H1 (cell line): ENCODE measurements at regions not wholly inside any gene's neighbourhood (a gene's known extent, or its start where the extent isn't known, plus 50 kb on each side); places are given as distances from the start of the nearest gene placed in this dataset.

Experiments
- CTCF ChIA-PET: fragments of 300-600 bp; sonication (Branson Sonifier 250); formaldehyde crosslinking; loops from one replicate; lab custom pipeline; 2021; ENCODE audit not compliant: partially characterized antibody; lab: Charles Lee
- POLR2A ChIA-PET: fragments of 300-600 bp; sonication (Branson Sonifier 250); formaldehyde crosslinking; loops from one replicate; lab custom pipeline; 2021; ENCODE audit warnings: inconsistent platforms; ENCODE audit not compliant: partially characterized antibody; lab: Charles Lee
- DNase-seq, 2 experiments: peaks; one replicate each; pipeline versions ENCODE4 v3.0.0 to v3.0.0-alpha.2; 2010 to 2022; ENCODE audit warnings: low spot score in 2 of 2, low read depth in 1 of 2, mixed read lengths in 1 of 2
- FAIRE-seq: peaks from 2 replicates; lab custom pipeline; 2011; peaks lifted over from hg19 to GRCh38; lab: Jason Lieb, UNC
- H2AFZ ChIP-seq: 2 replicates; pipeline ENCODE4 v1.8.1; 2012; ENCODE audit warnings: low read length, inconsistent platforms
- H2AK5ac ChIP-seq: 2 replicates; pipeline ENCODE4 v1.6.1; 2013; ENCODE audit warnings: low read depth, low read length
- H2BK120ac ChIP-seq: replicated peaks from 2 replicates; pipeline ENCODE3; 2013; ENCODE audit warnings: low read depth, low read length, inconsistent platforms
- H2BK12ac ChIP-seq: 2 replicates; pipeline ENCODE4 v1.6.1; 2013; ENCODE audit warnings: low read depth, low read length
- H2BK15ac ChIP-seq: 2 replicates; pipeline ENCODE4 v1.6.1; 2013; ENCODE audit warnings: low read length
- H2BK20ac ChIP-seq: 2 replicates; pipeline ENCODE4 v1.6.1; 2013; ENCODE audit warnings: low read length
- H2BK5ac ChIP-seq: 2 replicates; pipeline ENCODE4 v1.6.1; 2013; ENCODE audit warnings: low read depth, low read length
- H3K14ac ChIP-seq: 2 replicates; pipeline ENCODE4 v1.6.1; 2013; ENCODE audit warnings: inconsistent platforms; ENCODE audit not compliant: insufficient read length
- H3K18ac ChIP-seq: 2 replicates; pipeline ENCODE4 v1.6.1; 2013; ENCODE audit warnings: low read length; ENCODE audit errors: extremely low read depth
- H3K23ac ChIP-seq: 2 replicates; pipeline ENCODE4 v1.6.1; 2013; ENCODE audit warnings: inconsistent platforms; ENCODE audit not compliant: insufficient read length
- H3K23me2 ChIP-seq: 2 replicates; pipeline ENCODE4 v1.6.1; 2013; ENCODE audit warnings: low read depth, low read length
- H3K27ac ChIP-seq: 2 replicates; pipeline ENCODE4 v1.6.1; 2011; ENCODE audit warnings: low read depth, low read length, inconsistent platforms
- H3K27me3 ChIP-seq, 4 experiments: replicated peaks in 1 of 4; 1 replicate in 1 of 4; 2 replicates in 3 of 4; pipeline versions ENCODE4 v1.6.1 to v1.8.1; 2011 to 2013; ENCODE audit warnings: low read length in 3 of 4, mild to moderate bottlenecking in 3 of 4, inconsistent platforms in 2 of 4, mixed read lengths in 2 of 4, moderate library complexity in 1 of 4; ENCODE audit not compliant: control insufficient read depth in 3 of 4, insufficient read depth in 3 of 4; ENCODE audit errors: extremely low read depth in 1 of 4
- H3K36me3 ChIP-seq, 4 experiments: 2 replicates each; pipeline versions ENCODE4 v1.6.1 to v1.8.1; 2011 to 2013; ENCODE audit warnings: mild to moderate bottlenecking in 4 of 4, low read length in 3 of 4, moderate library complexity in 2 of 4, control low read depth in 1 of 4, inconsistent platforms in 1 of 4; ENCODE audit not compliant: insufficient read depth in 4 of 4, control insufficient read depth in 2 of 4
- H3K4ac ChIP-seq: replicated peaks from 2 replicates; pipeline ENCODE3; 2013; ENCODE audit warnings: low read length, low read depth, mixed read lengths, inconsistent platforms; ENCODE audit not compliant: insufficient read length
- H3K4me1 ChIP-seq, 4 experiments: replicated peaks in 1 of 4; 1 replicate in 1 of 4; 2 replicates in 3 of 4; pipeline versions ENCODE4 v1.6.1 to v1.8.1; 2011 to 2013; ENCODE audit warnings: low read length in 3 of 4, inconsistent platforms in 2 of 4, mixed read lengths in 1 of 4; ENCODE audit not compliant: insufficient read depth in 4 of 4, control insufficient read depth in 3 of 4
- H3K4me2 ChIP-seq, 2 experiments: 2 replicates each; pipeline versions ENCODE4 v1.6.1 to v1.8.1; 2011 to 2013; ENCODE audit warnings: low read depth in 2 of 2, low read length in 2 of 2, control low read depth in 1 of 2, inconsistent platforms in 1 of 2, mild to moderate bottlenecking in 1 of 2; ENCODE audit not compliant: insufficient read depth in 1 of 2
- H3K4me3 ChIP-seq, 4 experiments: fragments of 200-600, 300-600 bp in 1 of 4; sonication (generic), shearing (Covaris generic), sonication (Bioruptor Twin) in 1 of 4; 2 replicates each; pipeline versions ENCODE4 v1.5.1 to v1.8.1; 2011 to 2016; ENCODE audit warnings: low read length in 4 of 4, low read depth in 3 of 4, control low read depth in 2 of 4, inconsistent platforms in 2 of 4, mild to moderate bottlenecking in 2 of 4, mixed read lengths in 1 of 4, moderate library complexity in 1 of 4; ENCODE audit not compliant: insufficient read depth in 2 of 4; ENCODE audit errors: extremely low read depth in 1 of 4
- H3K56ac ChIP-seq: replicated peaks from 2 replicates; pipeline ENCODE3; 2013; ENCODE audit warnings: low read depth, mild to moderate bottlenecking, mixed read lengths, low read length, inconsistent platforms; ENCODE audit not compliant: insufficient read length
- H3K79me1 ChIP-seq: 2 replicates; pipeline ENCODE4 v1.6.1; 2013; ENCODE audit warnings: low read depth, low read length, control low read depth
- H3K79me2 ChIP-seq, 2 experiments: 2 replicates each; pipeline versions ENCODE4 v1.6.1 to v1.8.1; 2012 to 2013; ENCODE audit warnings: low read length in 2 of 2, mild to moderate bottlenecking in 2 of 2, inconsistent platforms in 1 of 2; ENCODE audit not compliant: insufficient read depth in 2 of 2, control insufficient read depth in 1 of 2
- H3K9ac ChIP-seq, 4 experiments: replicated peaks in 1 of 4; 1 replicate in 1 of 4; 2 replicates in 3 of 4; pipeline versions ENCODE4 v1.6.1 to v1.8.1; 2011 to 2013; ENCODE audit warnings: low read depth in 3 of 4, low read length in 3 of 4, control low read depth in 2 of 4, mild to moderate bottlenecking in 2 of 4, moderate library complexity in 2 of 4, inconsistent platforms in 1 of 4; ENCODE audit errors: extremely low read depth in 1 of 4
- H3K9me3 ChIP-seq, 2 experiments: 2 replicates each; pipeline versions ENCODE4 v1.6.1 to v1.8.1; 2012 to 2013; ENCODE audit warnings: mild to moderate bottlenecking in 2 of 2, moderate library complexity in 2 of 2, control low read depth in 1 of 2, inconsistent platforms in 1 of 2, low read depth in 1 of 2, low read length in 1 of 2, mixed read lengths in 1 of 2; ENCODE audit not compliant: insufficient read depth in 2 of 2
- H4K20me1 ChIP-seq, 2 experiments: replicated peaks in 1 of 2; 2 replicates each; pipeline versions ENCODE3 to v1.8.1; 2011 to 2013; ENCODE audit warnings: inconsistent platforms in 2 of 2, low read length in 2 of 2, mild to moderate bottlenecking in 1 of 2; ENCODE audit not compliant: insufficient read depth in 2 of 2, control insufficient read depth in 1 of 2
- H4K5ac ChIP-seq: 2 replicates; pipeline ENCODE4 v1.6.1; 2013; ENCODE audit warnings: low read length, low read depth, mixed read lengths, inconsistent platforms; ENCODE audit not compliant: insufficient read length
- H4K8ac ChIP-seq: 2 replicates; pipeline ENCODE4 v1.8.0; 2013; ENCODE audit warnings: mild to moderate bottlenecking, moderate library complexity, low read length, inconsistent platforms; ENCODE audit not compliant: insufficient read depth; ENCODE audit errors: extremely low read depth
- H4K91ac ChIP-seq: replicated peaks from 2 replicates; pipeline ENCODE3; 2013; ENCODE audit warnings: low read length, mixed read lengths, inconsistent platforms; ENCODE audit not compliant: insufficient read length
- ASH2L ChIP-seq: fragments of 200-600, 300-600 bp; sonication (generic); IDR thresholded peaks from one replicate; pipeline ENCODE4 v1.7.1; 2017; ENCODE audit warnings: low read length
- BRCA1 ChIP-seq: IDR thresholded peaks from 2 replicates; pipeline ENCODE4 v1.6.1; 2012; ENCODE audit warnings: low read depth, low read length, improper control_type of control experiment
- CBX5 ChIP-seq: fragments of 300-800, 300-1000 bp; sonication (generic); IDR thresholded peaks from 2 replicates; pipeline ENCODE4 v1.7.1; 2016; ENCODE audit warnings: antibody characterized with exemption, low read length, low read depth
- CBX8 ChIP-seq: fragments of 300-800, 300-1000 bp; sonication (generic); IDR thresholded peaks from 2 replicates; pipeline ENCODE4 v1.7.1; 2016; ENCODE audit warnings: low read depth, low read length, borderline replicate concordance
- EGR1 ChIP-seq: IDR thresholded peaks from 2 replicates; pipeline ENCODE4 v1.6.1; 2011; ENCODE audit warnings: low read depth, low read length, borderline replicate concordance
- EZH2 ChIP-seq: fragments of 200-600 bp; sonication (generic); IDR thresholded peaks from 2 replicates; pipeline ENCODE4 v1.7.1; 2012; ENCODE audit warnings: low read depth, mild to moderate bottlenecking, moderate library complexity, low read length, inconsistent platforms; ENCODE audit not compliant: severe bottlenecking
- KDM4A ChIP-seq: IDR thresholded peaks from one replicate; pipeline ENCODE4 v1.7.1; 2012; ENCODE audit warnings: low read depth, mild to moderate bottlenecking, moderate library complexity, low read length, inconsistent platforms; ENCODE audit not compliant: severe bottlenecking
- KDM5A ChIP-seq: fragments of 200-600 bp; IDR thresholded peaks from 2 replicates; pipeline ENCODE4 v1.7.1; 2012; ENCODE audit warnings: mild to moderate bottlenecking, low read length, inconsistent platforms, mixed read lengths
- MAFK ChIP-seq: IDR thresholded peaks from 2 replicates; pipeline ENCODE4 v1.6.1; 2012; ENCODE audit warnings: low read depth, mild to moderate bottlenecking, improper control_type of control experiment, low read length
- MAX ChIP-seq: IDR thresholded peaks from 2 replicates; pipeline ENCODE4 v1.6.1; 2012; ENCODE audit warnings: inconsistent platforms
- POLR2A ChIP-seq, 2 experiments: IDR thresholded peaks; 1 replicate in 1 of 2; 2 replicates in 1 of 2; pipeline ENCODE4 v1.6.1; 2011; ENCODE audit warnings: low read depth in 2 of 2, low read length in 2 of 2, mild to moderate bottlenecking in 2 of 2; ENCODE audit errors: control extremely low read depth in 1 of 2
- RBBP5 ChIP-seq: IDR thresholded peaks from 2 replicates; pipeline ENCODE4 v1.7.1; 2012; ENCODE audit warnings: low read depth, mild to moderate bottlenecking, inconsistent platforms, low read length, moderate library complexity, borderline replicate concordance
- SIX5 ChIP-seq: IDR thresholded peaks from 2 replicates; pipeline ENCODE4 v1.6.1; 2011; ENCODE audit warnings: mild to moderate bottlenecking, low read depth, low read length
- SP2 ChIP-seq: IDR thresholded peaks from 2 replicates; pipeline ENCODE4 v1.6.1; 2012; ENCODE audit warnings: mild to moderate bottlenecking, low read length, inconsistent platforms
- SUZ12 ChIP-seq: fragments of 200-600 bp; sonication (generic); IDR thresholded peaks from 2 replicates; pipeline ENCODE4 v1.6.1; 2012; ENCODE audit warnings: mild to moderate bottlenecking, inconsistent platforms, low read length, moderate library complexity, mixed read lengths
- TAF1 ChIP-seq: IDR thresholded peaks from 2 replicates; pipeline ENCODE4 v1.6.1; 2011; ENCODE audit warnings: mild to moderate bottlenecking, low read depth, low read length
- TBP ChIP-seq: IDR thresholded peaks from 2 replicates; pipeline ENCODE4 v1.6.1; 2011; ENCODE audit warnings: low read depth, low read length, improper control_type of control experiment
- WGBS, 2 experiments: shearing (Covaris generic) in 1 of 2; methylation state at CpG; one replicate each; pipeline versions ENCODE4 v1.1.6 to v1.1.7; 2013 to 2015; ENCODE audit warnings: low lambda C conversion rate in 2 of 2, mixed read lengths in 2 of 2, inconsistent platforms in 1 of 2, low coverage in 1 of 2, missing lambda C conversion rate in 1 of 2; ENCODE audit not compliant: insufficient replicate concordance in 2 of 2, insufficient coverage in 1 of 2, insufficient read length in 1 of 2; ENCODE audit errors: extremely low coverage in 1 of 2, missing lambda C conversion rate in 1 of 2; 5-methylcytosine and 5-hydroxymethylcytosine counted together

- H3K4me3 ChIP-seq: no peak overlapping the region
- H3K23me2 ChIP-seq: no peaks in the 10 kb centered on the region
- H4K20me1 ChIP-seq: no peaks in the 10 kb centered on the region
- peaks cover 0 to 2% (median 0%) of the 10 kb centered on the region in 4 experiments; a peak in 1 of 7 replicates for H3K27me3 ChIP-seq
- no peaks in the 10 kb centered on the region for H3K36me3 ChIP-seq
- no peak overlapping the region for H3K14ac ChIP-seq
- no peaks in the 10 kb centered on the region for H3K9me3 ChIP-seq
- no peak overlapping the region for H2BK120ac ChIP-seq
- H2BK5ac ChIP-seq: no peak overlapping the region
- H3K4me2 ChIP-seq: no peak overlapping the region
- no peak overlapping the region for H4K5ac ChIP-seq
- no peak overlapping the region for H2BK20ac ChIP-seq
- TF ChIP-seq CBX5: no peak
- no peak for TF ChIP-seq SUZ12
- TF ChIP-seq RBBP5: no peak
- TF ChIP-seq POLR2A (IDR thresholded peaks at IDR 0.05; ENCODE audit: control extremely low read depth in 1 of 2, low read depth in 2 of 2, low read length in 2 of 2): no peak
- TF ChIP-seq BRCA1: no peak
- no peak for TF ChIP-seq TAF1
- TF ChIP-seq MAFK: no peak
- no peak for TF ChIP-seq TBP
- TF ChIP-seq EZH2: no peak
- TF ChIP-seq EGR1: no peak
- TF ChIP-seq CBX8: no peak
- TF ChIP-seq KDM4A: no peak
- TF ChIP-seq MAX: no peak
- TF ChIP-seq SIX5: no peak
- TF ChIP-seq SP2: no peak
- no peak for TF ChIP-seq ASH2L
- no peak for TF ChIP-seq KDM5A
- no peaks in the 10 kb centered on the region for H3K4me1 ChIP-seq
- H3K18ac ChIP-seq: no peak overlapping the region
- no peak overlapping the region for H4K91ac ChIP-seq
- POLR2A ChIA-PET: no interaction called here
- no peak overlapping the region for H3K4ac ChIP-seq
- no peak overlapping the region; the same call in 1 of the 2 replicates for H4K8ac ChIP-seq
- H3K56ac ChIP-seq: no peak overlapping the region
- no peaks in the 10 kb centered on the region for H3K79me1 ChIP-seq
- no peak overlapping the region for H3K9ac ChIP-seq
- no peak overlapping the region for H2AFZ ChIP-seq
- H2AK5ac ChIP-seq: no peak overlapping the region
- no peak for DNase-seq
- no peaks in the 10 kb centered on the region; a peak in 1 of 4 replicates for H3K79me2 ChIP-seq
- no peak overlapping the region for H2BK15ac ChIP-seq
- H3K27ac ChIP-seq: no peak overlapping the region
- CTCF ChIA-PET: no interaction called here
- H3K23ac ChIP-seq: no peak overlapping the region
- FAIRE-seq: no peak
- WGBS, 2 experiments: 98% methylated on average over 7 of the region's 7 CpGs; no CpG with 5 or more reads in 1 of the 2 experiments
- no peak overlapping the region for H2BK12ac ChIP-seq
These were observed 492.0 kb upstream of the NRSN1 start for GRCh38 chr6:23633996-23634395.
